ENCODE measurements at regions not wholly inside any gene's neighbourhood (a gene's known extent, or its start where the extent isn't known, plus 50 kb on each side); places are given as distances from the start of the nearest gene placed in this dataset.

DNA sequence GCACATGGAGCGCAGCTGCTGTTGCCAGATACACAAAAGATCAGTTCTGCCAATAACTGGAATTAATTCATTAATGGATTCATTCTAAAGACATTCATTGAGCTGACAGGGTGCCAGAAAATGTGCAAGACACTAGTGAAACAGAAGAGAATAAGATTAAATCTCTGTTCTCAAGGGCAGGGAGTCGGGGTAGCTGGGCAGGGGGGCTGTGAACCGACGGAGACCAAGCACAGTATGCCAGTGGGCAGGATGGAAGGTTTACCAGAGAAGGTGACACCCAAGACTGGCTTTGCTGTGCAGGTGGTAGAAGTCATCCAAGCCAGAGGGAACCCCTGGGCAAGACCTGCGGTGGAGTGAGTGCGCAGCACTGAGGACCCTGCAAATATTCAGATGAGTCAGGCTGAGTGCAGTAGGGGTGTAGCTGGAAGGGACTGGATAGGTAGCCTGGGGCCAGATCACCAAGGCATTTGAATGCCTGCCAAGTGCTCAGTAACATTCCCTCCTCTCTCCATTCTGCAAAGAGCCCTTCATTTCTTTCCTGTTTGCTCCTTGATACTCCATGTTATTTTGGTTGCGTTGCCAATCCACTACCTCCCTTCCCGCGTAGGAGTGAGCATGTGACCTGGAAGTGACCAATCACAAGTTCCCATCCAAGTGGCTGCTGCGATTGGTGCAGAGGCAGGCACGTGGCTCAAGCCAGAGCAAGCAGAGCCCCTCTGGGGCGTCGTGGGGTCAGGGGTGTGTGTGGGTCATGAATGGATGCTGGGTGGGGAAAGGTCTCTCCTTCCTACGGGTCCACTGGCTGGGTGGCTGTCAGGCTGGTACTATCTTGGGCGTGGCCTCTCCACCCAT is 413.1 kb downstream of the PTPRU start:
- in situ Hi-C loops (cut with HindIII; ENCODE audit: low pct_unique_long_range_greater_than_20kb, low sequenced_read_pairs) = no loop called here
- DNase-seq (ENCODE audit: low read depth in 1 of 2, low spot score in 1 of 2) = no peak
- no peak for TF ChIP-seq JUND (IDR thresholded peaks at IDR 0.05; ENCODE audit: low read depth)

DNA sequence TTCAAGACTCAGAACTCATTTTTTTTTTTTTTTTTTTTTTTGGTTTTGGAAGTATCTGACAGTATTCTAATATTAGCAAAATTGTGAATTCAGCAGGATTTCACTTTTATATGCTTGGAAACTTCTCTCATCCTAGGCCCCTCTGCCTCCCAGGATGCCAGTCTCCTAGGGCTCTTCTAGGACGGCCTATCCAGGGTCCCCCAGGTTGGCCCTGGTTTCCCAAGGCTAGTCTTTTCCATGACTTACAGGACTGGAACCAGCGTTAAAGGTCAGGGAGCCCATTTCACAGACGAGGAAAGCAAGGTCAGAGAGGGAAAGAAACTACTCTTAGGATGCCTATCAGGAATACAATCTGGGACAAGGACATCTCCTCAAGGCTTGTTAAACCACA is 412.5 kb downstream of the PTPRU start:
- in situ Hi-C loops (cut with HindIII; ENCODE audit: low pct_unique_long_range_greater_than_20kb, low sequenced_read_pairs) = no loop called here
- no peak for DNase-seq (ENCODE audit: low read depth in 1 of 2, low spot score in 1 of 2)
- no peak for TF ChIP-seq JUND (IDR thresholded peaks at IDR 0.05; ENCODE audit: low read depth)

DNA sequence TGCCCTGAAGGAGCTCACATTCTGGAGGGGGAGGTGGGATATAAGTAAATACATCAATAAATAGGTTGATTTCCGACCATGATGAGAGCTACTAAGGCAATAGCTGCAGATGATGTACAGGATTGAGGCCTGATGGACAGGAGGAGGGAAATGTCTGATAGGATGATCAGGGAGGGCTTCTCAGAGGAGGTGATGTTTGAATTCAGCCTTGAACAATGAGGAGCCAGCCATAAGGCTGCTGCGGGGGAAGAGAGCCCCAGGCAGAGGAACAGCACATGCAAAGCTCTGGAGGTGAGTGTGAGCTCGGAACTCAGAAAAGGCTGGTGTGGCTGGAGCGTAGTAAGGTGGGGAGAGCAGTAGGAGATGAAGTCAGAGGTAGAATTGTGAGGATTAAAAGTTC is 411.7 kb downstream of the PTPRU start:
- in situ Hi-C loops (cut with HindIII; ENCODE audit: low pct_unique_long_range_greater_than_20kb, low sequenced_read_pairs) = no loop called here
- no peak for TF ChIP-seq JUND (IDR thresholded peaks at IDR 0.05; ENCODE audit: low read depth)
- DNase-seq (ENCODE audit: low read depth in 1 of 2, low spot score in 1 of 2) = no peak

DNA sequence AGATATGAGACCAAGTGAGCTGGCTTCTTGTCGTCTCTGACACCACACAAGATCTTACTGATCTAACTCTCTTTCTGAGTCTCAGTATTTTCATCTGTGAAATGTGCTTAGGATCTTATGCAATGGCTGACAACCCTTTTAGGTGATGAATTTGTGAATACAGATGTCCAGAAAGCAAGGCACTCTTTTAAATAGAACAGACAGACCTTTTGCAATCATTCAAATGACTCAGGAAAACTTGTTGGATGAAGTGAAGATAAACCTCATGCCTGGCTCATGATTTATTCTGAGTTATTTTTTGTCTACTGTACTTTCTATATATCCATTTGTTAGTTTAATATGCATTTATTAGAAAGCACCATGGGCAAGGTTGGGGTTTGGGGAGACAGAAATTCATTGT is 411.3 kb downstream of the PTPRU start:
- in situ Hi-C loops (cut with HindIII; ENCODE audit: low pct_unique_long_range_greater_than_20kb, low sequenced_read_pairs) = no loop called here
- DNase-seq (ENCODE audit: low read depth in 1 of 2, low spot score in 1 of 2) = no peak
- TF ChIP-seq JUND (IDR thresholded peaks at IDR 0.05; ENCODE audit: low read depth) = no peak

GRCh38 chr1:29646161-29646775 is 409.9 kb downstream of the PTPRU start:
- TF ChIP-seq JUND (IDR thresholded peaks at IDR 0.05; ENCODE audit: low read depth) = no peak
- in situ Hi-C loops (cut with HindIII; ENCODE audit: low pct_unique_long_range_greater_than_20kb, low sequenced_read_pairs) = no loop called here
- DNase-seq (ENCODE audit: low read depth in 1 of 2, low spot score in 1 of 2) = no peak

GRCh38 chr1:29645586-29645985 is 409.3 kb downstream of the PTPRU start:
- in situ Hi-C loops (cut with HindIII; ENCODE audit: low pct_unique_long_range_greater_than_20kb, low sequenced_read_pairs) = no loop called here
- no peak for TF ChIP-seq JUND (IDR thresholded peaks at IDR 0.05; ENCODE audit: low read depth)
- no peak for DNase-seq (ENCODE audit: low read depth in 1 of 2, low spot score in 1 of 2)

DNA sequence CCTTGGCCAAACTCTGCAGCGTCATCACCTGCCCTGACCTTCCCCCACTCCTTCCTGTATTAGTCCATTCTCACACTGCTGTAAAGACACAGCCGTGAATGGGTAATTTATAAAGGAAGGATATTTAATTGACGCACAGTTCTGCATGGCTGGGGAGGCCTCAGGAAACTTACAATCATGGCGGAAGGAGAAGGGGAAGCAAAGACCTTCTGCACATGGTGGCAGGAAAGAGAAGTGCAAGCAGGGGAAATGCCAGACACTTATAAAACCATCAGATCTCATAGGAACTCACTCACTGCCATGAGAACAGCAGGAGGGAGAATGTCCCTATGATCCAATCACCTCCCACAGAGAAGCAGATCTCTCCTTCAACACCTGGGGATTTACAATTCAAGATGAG is 408.5 kb downstream of the PTPRU start:
- in situ Hi-C loops (cut with HindIII; ENCODE audit: low pct_unique_long_range_greater_than_20kb, low sequenced_read_pairs) = no loop called here
- no peak for TF ChIP-seq JUND (IDR thresholded peaks at IDR 0.05; ENCODE audit: low read depth)
- DNase-seq (ENCODE audit: low read depth in 1 of 2, low spot score in 1 of 2) = no peak

- in situ Hi-C loops (cut with HindIII; ENCODE audit: low pct_unique_long_range_greater_than_20kb, low sequenced_read_pairs) = no loop called here
- no peak for DNase-seq (ENCODE audit: low read depth in 1 of 2, low spot score in 1 of 2)
- TF ChIP-seq JUND (IDR thresholded peaks at IDR 0.05; ENCODE audit: low read depth) = no peak
Observed at GRCh38 chr1:29643838-29644440, 407.6 kb downstream of the PTPRU start.

DNA sequence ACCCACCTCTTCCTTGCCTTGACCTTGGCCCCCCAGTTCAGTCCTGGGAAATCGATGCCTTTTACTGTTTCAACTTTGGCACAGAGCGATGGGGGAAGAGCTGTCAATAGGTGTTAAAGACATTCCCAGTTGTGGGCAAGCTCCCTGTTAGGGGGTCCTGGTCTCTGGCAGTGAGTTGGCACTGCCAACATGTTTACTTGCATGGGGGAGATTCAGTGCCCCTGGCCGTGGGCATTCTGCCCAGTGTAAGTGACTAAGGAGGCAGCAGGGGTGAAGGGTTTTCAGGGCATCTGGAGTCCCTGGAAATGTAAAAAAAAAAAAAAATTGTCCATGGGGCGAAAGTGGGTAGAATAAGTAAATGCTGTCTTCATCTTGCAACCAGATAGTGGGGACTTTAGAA is 407.0 kb downstream of the PTPRU start:
- in situ Hi-C loops (cut with HindIII; ENCODE audit: low pct_unique_long_range_greater_than_20kb, low sequenced_read_pairs) = no loop called here
- TF ChIP-seq JUND (IDR thresholded peaks at IDR 0.05; ENCODE audit: low read depth) = no peak
- no peak for DNase-seq (ENCODE audit: low read depth in 1 of 2, low spot score in 1 of 2)

GRCh38 chr1:29642519-29642918 is 406.2 kb downstream of the PTPRU start:
- DNase-seq (ENCODE audit: low read depth in 1 of 2, low spot score in 1 of 2) = no peak

GRCh38 chr1:29641921-29642320 is 405.6 kb downstream of the PTPRU start:
- DNase-seq (ENCODE audit: low read depth in 1 of 2, low spot score in 1 of 2) = no peak
- TF ChIP-seq JUND (IDR thresholded peaks at IDR 0.05; ENCODE audit: low read depth) = no peak
- in situ Hi-C loops (cut with HindIII; ENCODE audit: low pct_unique_long_range_greater_than_20kb, low sequenced_read_pairs) = no loop called here

More at GRCh38 chr1:29642519-29642918, 406.2 kb downstream of the PTPRU start:
- no peak for TF ChIP-seq JUND (IDR thresholded peaks at IDR 0.05; ENCODE audit: low read depth)
- in situ Hi-C loops (cut with HindIII; ENCODE audit: low pct_unique_long_range_greater_than_20kb, low sequenced_read_pairs) = no loop called here

DNA sequence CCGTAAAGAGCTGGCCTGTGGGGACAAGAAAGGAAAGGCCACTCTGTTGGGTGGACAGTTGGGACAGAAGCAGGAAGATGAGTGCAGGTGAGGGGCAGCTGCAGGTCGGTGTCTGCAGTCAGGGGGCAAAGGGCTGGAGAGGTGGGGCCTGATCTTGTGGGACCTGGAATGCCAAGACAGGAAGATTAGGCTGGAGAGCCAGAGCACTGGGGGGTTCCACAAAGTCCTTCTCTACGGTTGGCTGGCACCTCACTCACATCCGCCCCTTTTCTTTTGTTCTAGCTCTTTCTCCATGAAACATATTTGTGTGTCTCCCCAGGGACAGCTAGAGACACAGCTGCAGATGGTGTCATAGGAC is 404.1 kb downstream of the PTPRU start:
- no peak for DNase-seq (ENCODE audit: low read depth in 1 of 2, low spot score in 1 of 2)
- TF ChIP-seq JUND (IDR thresholded peaks at IDR 0.05; ENCODE audit: low read depth) = no peak
- in situ Hi-C loops (cut with HindIII; ENCODE audit: low pct_unique_long_range_greater_than_20kb, low sequenced_read_pairs) = no loop called here

GRCh38 chr1:29639741-29640427 is 403.6 kb downstream of the PTPRU start:
- no peak for DNase-seq (ENCODE audit: low read depth in 1 of 2, low spot score in 1 of 2)
- no peak for TF ChIP-seq JUND (IDR thresholded peaks at IDR 0.05; ENCODE audit: low read depth)
- in situ Hi-C loops (cut with HindIII; ENCODE audit: low pct_unique_long_range_greater_than_20kb, low sequenced_read_pairs) = no loop called here

Measured in T47D (cell line).